SH-SY5Y (cell line): ENCODE measurements at regions not wholly inside any gene's neighbourhood (a gene's known extent, or its start where the extent isn't known, plus 50 kb on each side); places are given as distances from the start of the nearest gene placed in this dataset.

Source experiments
- GATA2 ChIP-seq: IDR thresholded peaks from 2 replicates; pipeline ENCODE4 v1.6.1; 2011; ENCODE audit warnings: mild to moderate bottlenecking, low read depth, low read length
- GATA3 ChIP-seq: IDR thresholded peaks from 2 replicates; pipeline ENCODE4 v1.6.1; 2011; ENCODE audit warnings: low read depth, mild to moderate bottlenecking, low read length, moderate library complexity

DNA sequence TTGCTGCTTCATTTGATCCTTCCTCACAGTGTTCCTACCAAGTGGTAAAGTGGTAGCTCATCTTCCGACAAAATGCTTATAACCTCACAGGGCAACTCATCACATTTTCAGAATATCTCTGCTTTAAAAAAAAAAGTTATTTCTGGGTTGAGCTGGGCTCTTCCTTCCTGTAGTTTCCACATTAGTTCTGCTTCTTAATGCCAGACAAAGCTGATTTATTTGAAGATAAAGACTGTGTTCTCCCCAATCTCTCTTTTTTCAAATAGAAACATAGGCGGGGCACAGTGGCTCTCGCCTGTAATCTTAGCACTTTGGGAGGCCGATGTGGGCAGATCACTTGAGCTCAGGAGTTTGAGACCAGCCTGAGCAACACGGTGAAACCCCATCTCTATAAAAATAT, 273.1 kb downstream of the ACTL7B start:
- TF ChIP-seq GATA2 = no peak
- no peak for TF ChIP-seq GATA3

- TF ChIP-seq GATA3 (no peak), GATA2 (no peak)
Observed at GRCh38 chr9:108579757-108580439, 275.9 kb downstream of the ACTL7B start.

GRCh38 chr9:108575276-108575675, 280.5 kb downstream of the ACTL7B start:
- TF ChIP-seq GATA3 = no peak
- TF ChIP-seq GATA2 = no peak

GRCh38 chr9:108569624-108570023, 286.2 kb downstream of the ACTL7B start:
- TF ChIP-seq GATA2 (no peak), GATA3 (no peak)

DNA sequence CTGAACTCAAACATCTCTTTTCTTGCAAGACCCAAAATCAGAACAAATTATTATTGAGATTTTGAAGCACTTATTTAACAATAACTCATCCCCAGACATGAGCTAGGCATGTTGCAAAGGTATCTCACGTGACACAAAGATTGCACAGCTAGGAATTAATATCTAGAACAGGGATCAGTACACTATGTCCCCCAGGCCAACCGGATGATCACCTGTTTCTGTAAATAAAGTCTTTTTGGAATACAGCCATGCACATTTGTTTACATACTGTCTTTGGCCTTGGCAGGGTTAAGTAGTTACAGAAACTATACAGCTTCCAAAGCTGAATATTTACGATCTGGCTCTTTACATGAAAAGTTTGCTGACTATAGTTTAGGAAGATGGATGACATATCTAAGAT, 287.7 kb downstream of the ACTL7B start:
- TF ChIP-seq GATA2 (no peak), GATA3 (no peak)

GRCh38 chr9:108567571-108567970, 288.2 kb downstream of the ACTL7B start:
- TF ChIP-seq GATA2 (no peak), GATA3 (no peak)

GRCh38 chr9:108565651-108566378, 290.0 kb downstream of the ACTL7B start:
- TF ChIP-seq GATA3 (no peak), GATA2 (no peak)

- TF ChIP-seq GATA3 (no peak), GATA2 (no peak)
Observed at GRCh38 chr9:108562176-108562575, 293.6 kb downstream of the ACTL7B start.

- TF ChIP-seq GATA2 (no peak), GATA3 (no peak)
Observed at GRCh38 chr9:108559432-108559831, 296.4 kb downstream of the ACTL7B start.

DNA sequence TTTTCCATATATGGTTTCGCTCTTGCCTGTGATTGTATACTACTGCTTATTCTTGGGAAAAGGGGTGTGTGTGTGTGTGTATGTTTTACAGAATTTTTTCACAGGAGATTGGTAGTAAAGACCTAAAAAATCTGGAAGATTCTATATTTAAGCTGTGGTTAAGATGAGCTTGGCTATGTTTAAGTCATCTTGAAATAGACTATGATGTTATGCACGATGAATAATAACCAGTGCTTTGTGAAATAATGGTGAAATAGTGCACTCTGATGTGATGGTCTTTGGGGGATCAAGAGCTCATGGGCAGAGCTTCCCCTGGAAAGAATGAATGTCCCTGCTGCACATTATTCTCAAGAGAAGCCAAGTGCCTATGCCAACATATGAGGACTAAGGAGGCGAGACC, 301.0 kb downstream of the ACTL7B start:
- no peak for TF ChIP-seq GATA2
- no peak for TF ChIP-seq GATA3

GRCh38 chr9:108553111-108553635, 302.6 kb downstream of the ACTL7B start:
- TF ChIP-seq GATA3 (no peak), GATA2 (no peak)

DNA sequence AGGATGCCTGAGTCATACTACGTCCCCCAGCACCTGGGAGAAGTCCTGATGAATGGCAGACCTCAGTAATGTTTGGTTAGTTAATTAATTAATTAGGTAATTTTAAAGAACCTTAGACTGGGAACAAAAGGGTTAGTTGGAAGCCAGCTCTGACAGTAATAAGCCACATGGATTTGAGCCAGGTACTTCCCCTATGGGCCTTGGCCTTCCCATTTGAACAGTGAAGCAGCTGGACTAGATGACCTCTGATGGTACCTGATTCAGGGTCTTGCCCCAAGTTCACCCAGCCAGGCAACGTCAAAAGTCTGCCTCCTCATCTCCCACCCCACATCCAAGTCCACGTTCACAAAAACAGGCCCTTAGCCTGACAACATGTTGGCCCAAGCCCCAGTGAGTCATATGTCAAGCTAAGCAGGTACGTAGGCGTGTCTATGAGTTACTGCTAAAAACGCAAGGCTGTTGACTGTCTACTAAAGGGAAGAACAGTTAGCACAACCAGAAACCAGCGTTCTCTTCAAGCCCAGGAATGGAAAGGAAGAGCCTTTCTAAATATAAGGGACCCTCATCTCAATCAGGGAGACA, 303.2 kb downstream of the ACTL7B start:
- TF ChIP-seq GATA3 = no peak
- TF ChIP-seq GATA2 = no peak

GRCh38 chr9:108551030-108551841, 304.6 kb downstream of the ACTL7B start:
- no peak for TF ChIP-seq GATA2

- TF ChIP-seq GATA2 = no peak
- TF ChIP-seq GATA3 = no peak
Observed at GRCh38 chr9:108550106-108550505, 305.7 kb downstream of the ACTL7B start.

DNA sequence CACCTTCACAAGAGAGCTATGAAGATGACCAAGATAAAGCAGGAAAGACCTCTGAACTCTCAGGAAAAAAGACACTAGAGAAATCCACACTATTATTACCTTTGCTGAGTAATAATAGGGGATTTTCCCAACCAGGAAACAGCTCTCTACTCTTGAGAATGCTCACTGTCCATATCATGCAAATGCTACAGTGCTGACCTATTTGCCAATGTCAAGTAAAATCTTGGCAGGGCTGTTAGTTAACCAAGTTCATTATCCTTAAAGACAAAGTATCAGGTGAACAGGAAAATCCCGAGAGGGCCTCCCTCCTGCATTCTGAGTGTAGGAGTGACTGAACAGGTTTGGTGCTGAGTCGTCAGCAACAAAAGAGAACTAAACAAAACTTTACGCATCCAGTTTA, 306.6 kb downstream of the ACTL7B start:
- TF ChIP-seq GATA3 = no peak
- no peak for TF ChIP-seq GATA2

DNA sequence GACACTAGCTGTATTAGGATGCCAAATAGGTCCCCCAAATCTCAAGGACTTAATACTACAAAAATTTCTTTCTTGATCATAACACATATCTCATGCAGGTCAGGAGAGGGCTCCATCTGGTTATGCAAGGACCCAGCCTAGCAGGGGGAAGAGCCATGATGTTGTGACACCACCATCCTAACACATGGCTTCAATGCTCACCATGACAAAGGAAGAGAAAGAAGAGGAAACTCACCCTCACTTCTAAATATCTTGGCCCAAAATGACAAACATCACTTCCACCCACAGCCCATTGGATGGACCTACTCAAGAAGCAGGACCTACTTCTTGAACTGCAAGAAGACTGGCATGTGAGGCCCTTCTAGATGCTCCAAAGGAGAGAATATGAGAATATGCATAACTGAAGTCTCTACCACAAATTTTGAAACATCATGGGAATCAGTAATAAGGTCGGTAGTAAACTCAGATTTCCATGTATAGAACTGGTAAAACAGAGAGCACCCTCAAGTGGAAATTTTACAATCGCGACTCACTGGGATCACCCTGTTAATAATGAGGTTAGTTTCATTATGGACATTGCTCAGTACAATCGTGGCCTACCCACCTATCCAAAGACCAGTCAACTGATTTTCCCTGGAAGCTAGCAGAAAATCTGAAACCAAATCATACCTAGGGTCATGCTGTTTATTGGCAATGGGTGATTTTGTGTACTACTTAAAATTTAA, 308.2 kb downstream of the ACTL7B start:
- TF ChIP-seq GATA2 = no peak
- TF ChIP-seq GATA3 = no peak
